Hematopoietic multipotent progenitor cell treated with erythropoietin and hydrocortisone succinate and interleukin-3 and kit ligand, for 15 days (in vitro differentiated cells): ENCODE measurements at regions not wholly inside any gene's neighbourhood (a gene's known extent, or its start where the extent isn't known, plus 50 kb on each side); places are given as distances from the start of the nearest gene placed in this dataset.

Source experiments
- DNase-seq: peaks from one replicate; pipeline ENCODE4 v3.0.0-alpha.2; 2015; ENCODE audit warnings: low spot score

- no peak for DNase-seq
Measured at GRCh38 chr5:72619251-72619650, 112.0 kb upstream of the ZNF366 start.

GRCh38 chr5:72618708-72619107 lies 111.5 kb upstream of the ZNF366 start:
- DNase-seq = no peak

DNA sequence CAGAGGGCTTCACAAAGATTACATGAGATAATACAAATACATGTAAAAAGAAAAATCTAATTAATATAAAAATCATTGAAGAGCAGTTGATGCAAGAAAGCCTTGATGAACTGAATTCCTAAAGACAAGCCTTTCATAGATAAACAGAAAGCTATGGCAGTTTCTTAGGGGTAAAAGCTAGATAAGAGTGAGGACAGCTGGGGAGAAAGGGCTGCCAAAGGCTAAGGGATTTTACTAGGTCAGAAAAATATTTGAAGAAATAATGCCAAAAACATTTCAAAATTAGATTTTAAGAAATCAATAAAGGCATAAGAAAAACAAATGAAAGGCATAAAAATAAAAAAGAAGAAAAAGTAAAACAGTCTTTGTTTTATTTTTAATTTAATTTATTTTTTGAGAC lies 107.9 kb upstream of the ZNF366 start:
- no peak for DNase-seq

DNA sequence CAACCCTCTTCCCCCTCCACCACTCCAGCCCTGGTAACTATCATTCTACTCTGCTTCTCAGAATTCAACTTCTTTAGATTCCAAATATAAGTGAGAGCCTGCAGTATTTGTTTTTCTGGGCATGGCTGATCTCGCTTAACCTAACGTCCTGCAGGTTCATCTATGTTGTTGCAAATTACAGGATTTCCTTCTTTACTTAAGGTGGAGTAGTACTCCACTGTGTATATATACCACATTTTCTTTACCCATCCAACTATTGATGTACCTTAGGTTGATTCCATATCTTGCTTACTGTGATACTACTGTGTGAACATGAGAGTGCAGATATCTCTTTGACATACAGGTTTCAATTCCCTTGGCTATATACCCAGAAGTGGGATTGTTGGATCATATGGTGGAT lies 106.3 kb upstream of the ZNF366 start:
- no peak for DNase-seq

DNA sequence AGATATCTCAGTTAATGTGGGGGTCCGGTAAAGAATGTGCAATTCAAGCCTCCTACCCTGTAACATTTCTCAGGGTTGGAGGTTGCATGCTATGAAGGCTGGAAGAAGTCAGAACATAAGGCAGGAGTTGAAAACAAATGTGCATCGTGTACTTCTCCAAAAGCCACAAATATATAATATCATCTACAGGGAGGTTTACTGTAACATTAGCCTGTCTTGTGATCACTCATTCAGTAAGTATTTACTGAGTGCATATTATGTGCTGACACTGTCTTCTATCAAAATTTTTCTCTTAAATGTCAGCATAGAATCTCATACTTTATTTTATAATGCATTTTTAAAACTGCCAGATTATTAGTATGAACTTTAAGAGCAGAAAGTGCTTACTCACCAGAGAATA lies 105.6 kb upstream of the ZNF366 start:
- no peak for DNase-seq

- DNase-seq = peak; percentile 22
Measured at GRCh38 chr5:72611118-72611730, 104.0 kb upstream of the ZNF366 start.

GRCh38 chr5:72608926-72609325 lies 101.7 kb upstream of the ZNF366 start:
- no peak for DNase-seq

DNA sequence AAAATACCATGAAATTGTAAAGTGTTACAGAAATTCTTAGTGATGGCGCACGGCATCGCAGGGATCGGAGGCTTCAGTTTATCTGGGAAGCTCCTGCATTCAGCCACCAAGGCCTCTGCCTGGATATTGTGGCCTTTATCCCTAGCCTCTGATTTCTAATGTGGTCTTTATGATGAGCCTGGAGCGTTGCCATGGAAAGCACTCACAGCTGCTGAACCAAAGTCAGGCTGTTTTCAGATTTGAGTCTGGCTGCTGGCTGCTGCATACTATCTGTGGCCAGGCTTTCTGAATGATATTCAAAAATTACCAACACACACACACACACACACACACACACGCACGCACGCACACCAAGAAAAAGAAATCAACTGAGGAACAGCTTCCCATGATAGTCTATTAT lies 101.1 kb upstream of the ZNF366 start:
- no peak for DNase-seq

GRCh38 chr5:72607381-72607780 lies 100.2 kb upstream of the ZNF366 start:
- DNase-seq = no peak

- no peak for DNase-seq
Measured at GRCh38 chr5:72606525-72606924, 99.3 kb upstream of the ZNF366 start.

- DNase-seq = no peak
Measured at GRCh38 chr5:72605632-72606031, 98.4 kb upstream of the ZNF366 start.

- no peak for DNase-seq
Measured at GRCh38 chr5:72604798-72605154, 97.6 kb upstream of the ZNF366 start.

DNA sequence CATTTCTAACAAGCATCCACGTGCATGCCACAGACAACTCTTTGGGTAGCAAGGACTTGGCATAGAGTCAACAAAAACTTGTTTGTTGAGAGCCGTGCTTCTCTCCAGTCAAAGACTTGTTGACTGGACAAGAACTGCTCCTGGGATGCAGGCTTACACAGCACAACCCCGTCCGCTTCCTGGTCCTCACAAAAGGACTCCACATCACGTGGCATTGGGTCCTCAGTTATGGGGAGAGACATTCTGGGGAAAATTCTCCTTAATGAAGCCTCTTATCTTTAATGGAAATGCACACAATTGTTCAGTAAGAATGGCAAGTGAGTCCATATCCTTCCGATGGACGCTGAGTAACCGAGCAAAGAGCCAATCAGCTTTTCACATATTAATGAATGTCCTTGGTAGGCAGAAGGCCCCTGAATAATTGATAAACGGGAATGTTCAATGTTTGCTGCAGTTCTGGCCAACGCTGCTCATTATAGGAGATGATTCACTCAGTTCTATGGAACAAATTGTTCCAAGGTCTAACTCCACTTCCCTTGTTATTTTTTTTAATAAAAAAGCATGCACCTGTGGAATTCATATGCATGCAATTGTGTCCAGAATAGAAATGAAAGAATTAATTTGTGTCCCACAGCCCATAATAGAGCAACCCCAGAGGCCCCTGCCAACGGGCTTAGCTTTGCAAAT lies 97.0 kb upstream of the ZNF366 start:
- no peak for DNase-seq

- DNase-seq = no peak
Measured at GRCh38 chr5:72602696-72603685, 95.8 kb upstream of the ZNF366 start.

GRCh38 chr5:72601861-72602260 lies 94.7 kb upstream of the ZNF366 start:
- no peak for DNase-seq

GRCh38 chr5:72600391-72600981 lies 93.3 kb upstream of the ZNF366 start:
- DNase-seq = no peak

DNA sequence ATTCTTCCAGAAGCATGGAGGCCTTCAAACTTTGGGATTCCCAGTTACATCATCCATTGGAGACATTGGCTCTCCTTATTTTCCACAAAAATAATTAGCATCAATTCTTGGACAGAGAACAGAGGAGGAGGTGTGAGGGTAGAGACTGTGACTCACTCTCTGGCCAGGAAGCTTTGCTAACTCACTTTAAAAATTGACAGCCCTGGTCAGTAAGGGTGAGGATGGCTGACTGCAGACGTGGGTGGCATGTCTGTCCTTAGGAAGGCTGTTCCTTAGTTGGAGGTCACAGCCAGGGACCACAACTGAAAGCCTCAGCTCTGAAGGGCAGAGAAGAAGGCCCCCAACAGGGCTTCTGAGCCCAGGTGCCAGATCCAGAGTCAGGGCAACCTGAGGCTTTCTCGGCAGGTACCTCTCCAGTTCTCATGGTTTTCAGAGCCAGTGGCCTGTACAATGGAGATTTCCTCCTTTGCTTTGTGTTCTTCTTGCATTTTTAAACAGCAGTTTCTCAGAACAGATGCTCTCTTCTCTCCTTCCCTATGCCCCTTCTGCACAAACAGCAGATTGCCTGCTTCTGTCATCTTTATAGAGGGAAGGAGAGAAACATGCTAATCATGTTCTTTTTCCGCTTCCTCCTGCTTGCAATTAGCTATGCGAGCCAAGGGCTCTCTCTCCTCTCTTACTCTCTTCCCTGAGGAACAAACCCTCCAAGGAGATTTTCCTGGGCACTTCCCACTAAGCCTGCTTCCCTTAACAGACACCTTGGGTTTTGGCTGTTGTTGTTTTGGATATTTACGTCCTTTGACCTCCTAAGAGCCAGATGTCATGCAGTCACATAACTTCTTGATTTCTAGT lies 92.5 kb upstream of the ZNF366 start:
- DNase-seq = no peak

- DNase-seq = no peak
Measured at GRCh38 chr5:72599065-72599433, 91.8 kb upstream of the ZNF366 start.

GRCh38 chr5:72598401-72599064 lies 91.3 kb upstream of the ZNF366 start:
- DNase-seq = no peak

- peak; percentile 4 for DNase-seq
Measured at GRCh38 chr5:72597456-72597948, 90.3 kb upstream of the ZNF366 start.

GRCh38 chr5:72596956-72597355 lies 89.7 kb upstream of the ZNF366 start:
- DNase-seq = no peak
